DMS79 (cell line): ENCODE measurements at regions not wholly inside any gene's neighbourhood (a gene's known extent, or its start where the extent isn't known, plus 50 kb on each side); places are given as distances from the start of the nearest gene placed in this dataset.

Experiments
- DNase-seq: peaks from one replicate; lab custom pipeline; 2025; lab: John Stamatoyannopoulos, UW

DNA sequence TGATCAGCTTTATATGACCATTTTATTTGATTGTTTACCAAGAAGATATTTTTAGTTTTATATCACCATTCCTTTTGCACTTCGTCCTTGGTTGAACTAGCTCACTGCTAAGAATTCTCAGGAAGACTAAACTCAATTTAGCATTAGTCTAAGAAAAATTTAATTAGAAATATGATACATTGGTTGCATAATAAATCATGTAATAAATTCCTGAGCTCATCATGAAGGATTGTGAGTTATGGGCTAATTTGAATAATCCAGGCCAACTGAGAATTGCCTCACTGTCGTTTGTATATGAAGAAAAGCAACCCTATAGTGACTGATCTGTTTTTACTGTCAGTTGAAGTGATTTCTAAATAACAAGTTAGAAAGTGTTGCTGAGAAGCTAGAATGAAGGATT, 725.5 kb downstream of the DNAJB9 start:
- DNase-seq: no peak

DNA sequence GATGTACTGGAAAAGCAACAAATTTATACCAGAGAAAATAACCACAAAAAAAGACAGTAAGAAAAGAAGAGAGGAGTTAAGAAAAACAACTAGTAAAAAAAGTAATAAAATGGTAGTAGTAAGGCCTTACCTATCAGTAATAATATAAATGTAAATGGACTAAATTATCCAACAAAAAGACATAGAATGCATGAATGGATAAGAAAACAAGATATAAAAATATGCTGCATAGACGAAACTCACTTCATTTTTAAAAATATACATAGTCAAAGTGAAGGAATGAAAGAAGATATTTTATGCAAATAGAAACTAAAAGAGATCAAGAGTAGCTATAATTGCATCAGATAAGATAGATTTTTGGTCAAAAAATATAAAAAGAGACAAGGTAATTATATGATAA, 739.1 kb downstream of the DNAJB9 start:
- DNase-seq: no peak

DNA sequence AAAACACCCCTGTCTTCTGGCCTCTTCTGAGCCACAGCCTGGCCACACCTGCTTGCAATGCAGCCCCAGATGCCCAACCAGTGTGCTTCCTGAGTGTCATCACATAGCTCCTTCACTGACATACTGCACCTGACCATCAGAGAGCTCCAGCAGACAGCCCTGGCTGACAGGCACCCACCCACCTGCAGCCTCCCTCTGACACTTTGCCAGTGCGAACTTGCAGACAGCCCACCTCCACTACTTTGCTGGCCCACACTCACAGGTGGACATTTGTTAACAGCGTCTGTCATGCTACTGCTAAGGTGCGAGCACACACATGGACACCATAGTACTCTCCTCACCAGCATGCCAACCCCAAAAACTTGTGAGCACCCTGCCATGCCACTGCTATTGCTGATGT, 740.1 kb downstream of the DNAJB9 start:
- DNase-seq: no peak

DNA sequence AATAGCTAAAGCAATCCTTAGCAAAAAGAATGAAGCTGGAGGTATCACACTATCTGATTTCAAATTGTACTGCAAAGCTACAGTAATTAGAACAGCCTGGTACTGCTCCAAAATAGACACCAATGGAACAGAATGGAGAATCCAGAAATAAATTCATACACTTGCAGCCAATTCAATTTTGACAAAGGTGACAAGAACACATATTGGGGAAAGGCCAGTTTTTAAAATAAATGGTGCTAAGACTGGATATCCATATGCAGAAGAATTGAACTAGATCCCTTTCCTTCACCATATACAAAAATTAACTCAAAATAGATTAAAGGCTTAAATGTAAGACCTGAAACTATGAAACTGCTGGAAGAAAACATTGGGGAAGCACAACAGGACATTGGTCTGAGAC, 748.5 kb downstream of the DNAJB9 start:
- DNase-seq: no peak

DNA sequence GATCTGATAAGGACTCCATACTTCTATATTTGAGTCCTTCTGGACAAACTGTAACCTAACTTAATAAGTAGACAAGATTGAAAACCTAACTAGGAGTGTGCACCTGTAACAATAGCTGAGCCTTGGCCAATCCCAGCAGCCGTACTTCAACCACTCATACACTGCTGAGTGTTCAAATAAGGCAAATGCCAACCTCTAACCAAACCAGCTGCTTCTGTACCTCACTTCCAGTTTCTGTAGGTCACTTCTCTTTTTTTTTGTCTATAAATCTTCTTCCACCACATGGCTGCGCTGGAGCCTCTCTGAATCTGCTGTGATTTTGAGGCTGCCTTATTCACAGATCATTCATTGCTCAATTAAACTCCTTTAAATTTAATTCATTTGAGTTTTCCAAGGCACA, 753.2 kb downstream of the DNAJB9 start:
- no peak for DNase-seq

DNA sequence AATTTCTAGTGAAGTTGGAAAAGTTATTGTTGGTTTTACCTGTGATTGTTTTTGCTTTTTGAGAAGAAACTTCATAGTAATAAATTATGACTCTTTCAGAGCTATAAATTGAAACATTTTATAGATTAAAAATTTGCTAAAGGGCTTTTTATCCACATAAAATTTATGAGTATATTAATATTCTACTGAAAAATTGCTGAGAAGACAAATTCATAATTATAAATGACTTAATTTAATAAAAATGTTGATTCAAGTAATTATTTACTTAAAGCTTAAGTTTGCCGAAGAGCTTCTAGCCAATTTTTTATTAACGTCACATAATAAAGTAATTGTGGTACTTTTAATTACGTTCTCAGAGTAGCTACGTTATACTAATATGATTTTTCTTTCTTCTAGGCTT, 761.7 kb downstream of the DNAJB9 start:
- DNase-seq: no peak

DNA sequence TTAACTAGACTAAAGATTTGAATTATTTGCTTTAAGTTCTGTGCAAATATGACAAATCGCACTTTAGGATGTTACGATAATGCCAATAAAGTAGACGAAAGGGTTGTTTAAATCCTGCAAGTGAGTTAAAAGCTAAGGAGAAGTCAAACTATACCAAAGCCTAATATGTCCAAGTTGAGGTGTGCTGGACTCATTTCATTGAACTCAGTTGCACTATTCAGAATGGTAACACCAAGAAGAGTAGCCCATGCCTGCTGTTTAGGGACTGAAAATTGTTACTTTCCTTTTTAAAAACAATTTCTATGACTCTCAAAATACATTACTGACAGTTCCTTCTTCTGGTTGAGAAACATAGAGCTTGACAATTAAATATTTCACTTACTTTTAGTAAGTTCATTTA, 766.3 kb downstream of the DNAJB9 start:
- DNase-seq: no peak

DNA sequence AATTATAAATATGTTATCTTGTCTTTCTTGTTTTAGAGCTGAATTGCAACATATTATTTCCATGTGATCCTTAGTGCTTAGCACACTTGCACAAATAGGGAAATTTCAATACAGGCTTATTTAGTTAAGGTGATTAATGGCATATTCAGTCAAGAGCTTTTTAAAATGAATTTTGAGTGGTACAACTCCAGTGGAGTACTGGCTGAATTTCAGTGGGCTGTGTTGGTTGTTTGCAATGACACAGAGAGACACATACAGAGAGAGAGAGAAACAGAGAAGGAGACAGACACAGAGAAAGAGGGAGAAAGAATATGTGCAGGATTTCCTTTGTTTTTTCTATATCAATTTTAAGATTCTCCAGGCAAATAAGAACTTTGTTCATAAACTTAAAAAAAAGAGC, 766.9 kb downstream of the DNAJB9 start:
- DNase-seq: no peak

DNA sequence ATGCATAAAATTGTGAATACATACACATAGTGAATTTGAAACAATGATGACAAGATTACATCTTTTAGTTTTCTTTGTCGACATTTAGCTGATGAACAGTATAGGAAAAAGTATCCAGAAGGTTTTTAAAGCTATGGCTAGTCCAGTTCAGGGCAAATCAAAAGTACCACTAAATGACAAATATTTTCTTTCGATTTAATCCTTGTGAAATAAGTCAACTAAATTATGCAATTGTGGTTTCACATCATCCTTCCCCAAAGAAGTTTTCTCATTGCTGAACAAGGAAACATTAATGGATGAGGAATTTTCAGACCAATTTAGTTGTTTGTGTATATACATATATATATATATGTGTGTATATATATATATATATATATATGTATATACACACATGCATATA, 774.0 kb downstream of the DNAJB9 start:
- no peak for DNase-seq

DNA sequence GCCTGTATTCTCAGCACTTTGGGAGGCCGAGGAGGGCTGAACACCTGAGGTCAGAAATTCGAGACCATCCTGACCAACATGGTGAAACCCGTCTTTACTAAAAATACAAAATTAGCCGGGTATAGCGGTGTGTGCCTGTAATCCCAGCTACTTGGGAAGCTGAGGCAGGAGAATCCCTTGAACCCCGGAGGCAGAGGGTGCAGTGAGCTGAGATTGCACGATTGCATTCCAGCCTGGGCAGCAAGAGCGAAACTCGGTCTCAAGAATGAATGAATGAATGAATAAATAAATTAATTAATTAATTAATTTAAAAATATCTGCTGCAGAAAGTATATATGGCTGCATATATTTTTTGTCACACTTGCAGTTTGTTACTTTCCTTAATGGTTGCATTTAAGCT, 781.8 kb downstream of the DNAJB9 start:
- DNase-seq: no peak

DNA sequence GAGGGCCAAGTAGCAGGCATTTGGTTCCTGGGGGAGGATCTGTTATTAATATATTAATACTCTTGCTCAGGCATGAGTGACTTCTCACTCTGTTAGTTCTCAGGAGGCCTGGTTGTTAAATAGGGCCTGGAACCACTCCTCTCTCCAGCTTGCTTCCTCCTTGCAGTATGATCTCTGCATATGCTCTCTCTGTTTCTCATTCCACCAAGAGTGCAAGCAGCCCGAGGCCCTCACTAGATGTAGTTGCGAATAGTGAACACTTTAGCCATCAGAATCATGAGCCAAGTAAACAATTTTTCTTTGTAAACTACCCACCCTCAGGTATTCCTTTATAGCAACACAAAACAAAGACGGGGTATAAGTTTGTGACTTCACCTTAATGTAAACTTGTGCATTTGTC, 784.3 kb downstream of the DNAJB9 start:
- no peak for DNase-seq

DNA sequence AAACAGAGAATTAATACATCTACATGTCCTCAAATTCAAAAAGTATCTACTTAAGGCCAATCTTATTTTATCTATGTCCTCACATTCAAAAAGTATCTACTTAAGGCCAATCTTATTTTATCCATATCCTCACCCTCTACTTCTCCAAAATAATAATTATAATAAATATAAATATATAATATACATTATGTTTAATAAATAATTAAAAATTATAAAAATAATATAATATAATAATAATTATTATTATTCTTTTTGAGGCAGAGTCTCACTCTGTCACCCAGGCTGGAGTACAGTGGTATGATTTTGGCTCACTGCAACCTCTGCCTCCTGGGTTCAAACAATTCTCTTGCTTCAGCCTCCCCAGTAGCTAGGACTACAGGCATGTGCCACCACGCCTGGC, 784.9 kb downstream of the DNAJB9 start:
- no peak for DNase-seq

DNA sequence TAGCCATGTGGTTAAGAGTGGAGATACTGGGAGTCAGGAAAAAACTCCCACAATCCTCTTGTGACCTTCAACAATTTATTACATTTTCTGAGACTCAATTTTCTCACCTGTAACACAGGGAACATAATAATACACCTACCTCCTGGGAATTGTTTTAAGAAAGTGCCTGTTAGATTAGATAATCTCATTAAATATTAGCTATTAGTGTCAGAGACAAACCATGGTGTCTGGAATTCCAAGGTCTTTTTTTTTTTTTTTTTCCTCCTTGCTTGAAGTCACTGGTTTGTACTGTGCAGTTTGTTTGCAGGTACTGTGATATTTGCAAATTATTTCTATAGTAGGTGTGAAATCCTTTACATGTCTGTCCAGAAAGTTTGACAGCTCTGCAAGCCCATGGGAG, 806.1 kb downstream of the DNAJB9 start:
- no peak for DNase-seq

DNA sequence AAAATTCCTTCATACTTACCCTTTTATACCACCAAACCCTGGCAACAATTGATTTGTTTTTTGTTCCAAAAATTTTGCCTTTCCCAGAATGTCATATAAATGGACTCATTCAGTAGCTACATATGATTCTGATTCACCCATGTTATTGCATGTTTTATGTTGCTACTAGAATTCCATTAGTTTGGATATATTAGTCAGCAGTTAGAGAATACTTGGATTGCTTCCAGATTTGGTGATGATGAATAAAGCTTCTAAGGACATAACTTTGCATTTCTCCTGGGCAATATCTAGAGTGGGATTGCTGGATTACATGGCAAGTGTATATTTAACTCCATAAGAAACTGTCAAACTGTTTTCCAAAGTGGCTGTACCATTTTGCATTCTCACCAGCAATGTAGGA, 806.9 kb downstream of the DNAJB9 start:
- DNase-seq: no peak

DNA sequence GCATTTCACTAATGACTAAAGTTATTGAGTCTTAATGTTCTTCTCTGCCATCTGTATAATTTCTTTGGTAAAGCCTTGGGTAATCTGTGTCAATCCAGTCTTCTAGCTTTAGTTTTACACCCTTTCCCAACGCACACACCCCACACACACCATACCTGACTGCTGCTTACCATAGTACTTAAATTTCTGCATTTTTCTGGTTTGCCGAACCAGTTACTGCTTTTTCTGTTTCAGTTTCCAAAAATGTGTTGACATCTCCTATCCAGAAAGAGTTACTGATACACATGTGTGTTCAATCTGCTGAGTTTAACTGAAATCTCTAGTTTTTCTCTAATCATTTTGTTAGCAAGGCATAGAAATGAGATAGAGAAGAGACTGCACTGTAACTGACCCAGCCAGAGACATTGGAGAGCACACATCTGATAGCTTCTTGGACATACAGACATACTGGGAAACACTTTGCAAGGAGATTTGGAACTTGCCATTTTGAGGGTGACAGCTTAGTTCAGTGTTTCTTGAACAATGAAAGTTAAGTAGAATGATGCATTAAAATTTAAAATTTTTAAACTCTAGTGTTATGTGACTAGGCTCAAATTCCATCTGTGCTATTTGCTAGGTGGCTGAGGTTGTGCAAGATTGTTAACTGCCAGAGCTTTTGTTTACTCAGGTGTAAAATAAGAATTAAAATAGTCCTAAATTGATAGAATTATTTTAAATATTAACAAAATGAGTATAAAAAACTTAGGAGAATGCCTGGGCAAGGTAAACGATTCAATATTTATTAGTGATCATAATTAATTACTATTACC, 807.6 kb downstream of the DNAJB9 start:
- DNase-seq: no peak

DNA sequence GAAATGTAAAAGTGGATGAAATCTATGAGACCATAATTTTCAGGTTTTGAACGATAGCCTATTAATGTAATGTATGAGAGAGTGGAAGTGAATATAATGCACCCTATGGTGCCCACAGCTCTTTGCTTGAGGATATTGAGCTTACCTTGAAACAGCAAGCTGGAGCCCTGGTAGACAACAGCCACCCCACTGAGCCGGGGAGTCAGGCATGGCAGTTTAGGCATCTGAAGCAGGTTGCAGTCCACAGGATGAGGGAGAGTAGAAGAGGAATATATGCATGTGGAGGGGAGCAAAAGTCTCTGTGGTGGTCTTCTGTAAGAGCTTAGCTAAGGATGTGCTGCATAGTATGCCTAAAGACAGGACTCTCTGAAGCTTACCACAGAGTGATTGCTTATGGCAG, 817.3 kb downstream of the DNAJB9 start:
- no peak for DNase-seq

DNA sequence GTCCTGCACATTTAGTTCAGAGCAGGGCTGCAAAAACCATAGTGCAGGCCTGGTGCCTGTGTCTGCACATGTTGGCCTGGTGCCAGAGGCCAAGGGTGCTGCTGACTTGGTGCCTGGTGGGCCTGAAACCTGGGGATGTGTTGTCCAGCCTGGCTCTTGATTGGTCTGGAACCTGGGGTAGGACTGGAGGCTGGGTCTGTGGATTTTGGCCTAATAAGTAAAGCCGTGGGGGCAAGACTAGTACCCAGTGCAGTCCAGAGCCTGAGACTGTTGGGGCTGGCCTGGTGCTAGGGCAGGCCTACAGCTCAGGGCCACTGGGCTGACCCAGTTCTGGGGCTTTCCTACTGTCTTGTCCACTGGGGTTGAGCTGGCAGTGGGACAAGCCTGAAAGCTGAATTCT, 817.9 kb downstream of the DNAJB9 start:
- DNase-seq: no peak

DNA sequence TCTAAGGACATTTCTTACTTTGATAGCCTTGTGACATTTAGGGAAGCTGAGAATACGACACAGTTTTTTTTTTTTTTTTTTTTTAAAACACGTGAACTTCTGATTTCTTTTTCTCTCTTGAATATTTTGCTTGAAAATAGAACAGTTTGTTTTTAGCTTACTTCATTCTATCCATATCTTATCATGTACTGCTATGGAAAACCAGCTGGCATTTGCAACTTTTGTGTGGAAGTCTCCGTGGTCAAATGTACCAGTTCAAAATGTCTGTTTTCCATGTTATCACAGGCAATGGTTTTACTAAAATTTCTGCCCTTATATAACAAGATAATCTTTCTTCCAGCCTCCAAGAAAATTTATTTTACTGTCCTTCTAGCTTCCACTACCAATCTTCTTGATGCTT, 821.6 kb downstream of the DNAJB9 start:
- DNase-seq: no peak

DNA sequence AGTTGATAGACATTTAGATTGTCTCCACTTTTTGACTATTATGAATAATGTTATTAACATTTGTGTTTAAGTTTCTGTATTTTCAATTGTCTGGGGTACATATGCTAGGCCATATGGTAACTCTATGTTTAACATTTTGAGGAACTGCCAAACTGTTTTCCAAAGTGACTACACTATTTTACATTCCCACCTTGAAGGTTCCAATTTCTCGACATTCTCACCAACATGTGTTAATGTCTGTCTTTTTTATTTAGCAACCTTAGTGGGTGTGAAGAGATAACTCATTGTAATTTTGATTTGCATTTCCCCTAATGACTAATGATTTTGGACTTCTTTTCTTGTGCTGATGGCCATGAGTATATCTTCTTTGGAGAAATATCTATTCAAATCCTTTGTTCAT, 832.4 kb downstream of the DNAJB9 start:
- no peak for DNase-seq

DNA sequence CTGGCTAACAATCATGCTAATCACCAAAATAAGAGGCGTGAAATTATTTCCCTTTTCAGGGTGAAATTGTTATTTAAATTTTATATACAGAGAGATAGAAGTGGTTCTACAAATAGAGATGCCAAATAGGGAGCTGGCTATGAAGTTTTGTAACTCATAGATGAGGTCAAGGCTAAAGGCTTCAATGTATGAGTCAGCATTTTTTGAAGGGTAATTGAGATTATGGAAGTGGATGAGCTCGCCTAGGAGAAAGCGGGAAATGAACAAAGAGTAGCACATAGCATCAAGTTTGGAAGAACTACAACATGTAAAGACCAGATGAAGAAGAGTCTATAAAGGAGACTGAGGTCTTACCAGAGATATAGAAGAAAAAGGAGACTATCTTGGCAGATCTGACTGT, 838.1 kb downstream of the DNAJB9 start:
- no peak for DNase-seq

DNA sequence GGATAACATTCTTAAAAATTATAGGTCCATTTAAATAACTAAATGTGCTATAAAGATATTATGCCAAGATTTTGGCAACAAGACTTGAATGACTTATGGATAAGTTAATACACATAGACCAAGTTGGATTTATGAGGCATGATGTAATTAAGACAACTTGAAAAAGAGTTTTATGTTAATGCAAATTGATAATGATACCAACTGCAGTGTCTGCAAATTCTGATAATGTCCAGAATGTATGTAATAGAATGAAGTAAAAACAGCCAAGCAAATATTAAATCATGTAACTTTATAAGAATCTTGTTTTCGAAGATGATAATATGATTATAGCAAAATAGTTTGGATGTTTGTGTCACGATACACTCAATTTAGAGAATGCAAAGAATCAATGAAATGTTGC, 868.3 kb downstream of the DNAJB9 start:
- no peak for DNase-seq

DNA sequence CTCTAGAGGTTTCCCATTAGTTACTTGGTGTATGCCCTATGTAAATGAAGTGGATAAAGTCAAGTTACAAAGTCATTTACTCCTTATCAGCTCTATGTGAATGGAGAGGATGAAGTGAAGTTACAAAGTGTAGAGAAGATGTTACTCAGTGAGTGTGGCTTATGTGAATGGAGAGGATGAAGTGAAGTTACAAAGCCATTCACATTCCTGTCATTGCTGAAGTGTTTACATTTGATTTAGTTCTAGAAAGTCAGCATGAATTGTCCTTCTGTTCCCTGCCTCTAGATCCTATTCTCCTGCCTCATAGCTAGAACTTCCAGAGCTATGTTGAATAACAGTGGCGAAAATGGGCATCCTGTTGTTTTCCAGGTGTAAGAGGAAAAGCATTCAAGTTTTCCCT, 880.1 kb downstream of the DNAJB9 start:
- no peak for DNase-seq

DNA sequence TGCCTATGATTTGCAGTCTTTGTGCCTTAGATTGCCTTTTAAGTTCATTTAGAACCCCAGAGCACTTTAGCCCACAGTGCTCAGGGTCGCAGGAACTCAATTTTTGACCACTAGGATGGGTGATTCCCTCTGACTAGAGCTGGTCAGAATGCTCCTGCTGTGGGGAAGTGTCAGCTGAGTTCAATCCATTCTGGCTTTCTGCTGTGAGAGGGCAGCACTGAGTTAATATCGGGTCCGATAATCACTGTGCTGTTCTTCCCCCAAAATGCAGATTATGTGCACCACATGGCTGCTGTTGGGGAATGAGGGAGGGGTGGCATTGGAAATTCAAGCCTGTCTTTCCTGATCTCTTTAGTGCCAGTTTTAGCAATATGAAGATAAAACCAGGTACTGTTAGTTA, 886.4 kb downstream of the DNAJB9 start:
- DNase-seq: no peak

DNA sequence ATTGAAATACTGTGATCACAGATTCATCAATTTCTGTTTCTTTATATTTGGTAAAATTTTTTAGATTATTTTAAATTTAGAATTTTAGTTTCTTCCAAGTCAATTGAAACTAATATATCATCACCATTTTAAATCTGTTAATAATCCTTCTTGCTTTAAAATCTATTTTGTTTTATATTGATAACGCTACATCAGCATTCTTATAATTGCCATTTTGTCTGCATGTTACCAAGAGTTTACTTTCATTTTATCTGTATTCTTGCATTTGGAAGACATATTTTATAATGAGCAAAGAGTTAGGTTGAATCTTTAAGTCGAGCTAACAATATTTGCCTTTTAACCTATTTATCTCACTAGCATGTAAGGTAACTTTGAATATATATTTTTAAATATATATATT, 890.6 kb downstream of the DNAJB9 start:
- DNase-seq: no peak

DNA sequence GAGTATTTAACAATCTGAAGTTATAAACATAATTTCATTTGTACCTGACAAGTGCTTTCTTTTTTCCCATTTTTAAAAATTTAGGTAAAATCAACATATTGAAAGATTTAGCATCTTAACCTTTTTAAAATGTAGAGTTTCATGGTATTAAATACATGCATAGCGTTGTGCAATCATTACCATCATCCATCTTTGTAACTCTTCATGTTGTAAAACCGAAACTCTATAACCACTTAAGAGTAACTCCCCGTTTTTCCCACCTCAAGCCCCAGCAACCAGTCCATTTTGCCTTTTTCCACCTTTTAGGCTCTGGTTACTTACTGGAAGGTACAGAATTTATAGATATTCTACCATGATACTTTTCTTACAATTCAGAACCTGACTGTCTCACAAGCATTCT, 892.5 kb downstream of the DNAJB9 start:
- DNase-seq: no peak
